Naive thymus-derived CD4-positive, alpha-beta T cell (primary cell): ENCODE measurements at regions not wholly inside any gene's neighbourhood (a gene's known extent, or its start where the extent isn't known, plus 50 kb on each side); places are given as distances from the start of the nearest gene placed in this dataset.

Experiments
- ATAC-seq: fragments of 150-1000 bp; cut with Tn5 transposase; 2 replicates; pipeline ENCODE4 v1.10.0; 2021; ENCODE audit warnings: mild to moderate bottlenecking, moderate library complexity
- CTCF ChIA-PET: fragments of 350-600 bp; sonication (Branson Sonifier 250); formaldehyde crosslinking; loops from one replicate; lab custom pipeline; 2021; ENCODE audit warnings: antibody characterized with exemption; lab: Charles Lee
- POLR2A ChIA-PET: fragments of 350-600 bp; sonication (Branson Sonifier 250); formaldehyde crosslinking; loops from one replicate; lab custom pipeline; 2021; ENCODE audit warnings: antibody characterized with exemption, inconsistent platforms; lab: Charles Lee
- DNase-seq, 9 donors: peaks; one replicate each; pipeline versions ENCODE4 v3.0.0 to v3.0.0-alpha.2; 2020 to 2022; ENCODE audit warnings: mixed read lengths in 1 of 9
- H3K27ac ChIP-seq: one replicate; pipeline ENCODE4 v1.7.0; 2013; ENCODE audit warnings: mild to moderate bottlenecking, low read depth, low read length, moderate library complexity
- H3K27me3 ChIP-seq, 2 donors: one replicate each; pipeline ENCODE4 v1.7.0; 2013; ENCODE audit warnings: low read length in 2 of 2, mild to moderate bottlenecking in 2 of 2, moderate library complexity in 2 of 2; ENCODE audit not compliant: control insufficient read depth in 2 of 2, insufficient read depth in 2 of 2
- H3K36me3 ChIP-seq, 3 experiments: 1 replicate in 2 of 3; 2 replicates in 1 of 3; pipeline ENCODE4 v1.7.0; 2013; ENCODE audit warnings: low read length in 3 of 3, mild to moderate bottlenecking in 3 of 3, moderate library complexity in 1 of 3; ENCODE audit not compliant: insufficient read depth in 3 of 3, control insufficient read depth in 2 of 3
- H3K4me1 ChIP-seq, 2 donors: one replicate each; pipeline ENCODE4 v1.7.0; 2013; ENCODE audit warnings: low read length in 2 of 2, mild to moderate bottlenecking in 2 of 2, moderate library complexity in 1 of 2; ENCODE audit not compliant: control insufficient read depth in 2 of 2, insufficient read depth in 2 of 2
- H3K4me3 ChIP-seq: 2 replicates; pipeline ENCODE4 v1.7.0; 2013; ENCODE audit warnings: mild to moderate bottlenecking, low read length
- H3K9me3 ChIP-seq, 3 experiments: 1 replicate in 2 of 3; 2 replicates in 1 of 3; pipeline ENCODE4 v1.7.0; 2013; ENCODE audit warnings: low read length in 3 of 3; ENCODE audit not compliant: control insufficient read depth in 2 of 3
- H3K27ac Mint-ChIP-seq, 9 donors: one replicate each; pipeline ENCODE4 v1.8.0; 2020 to 2022; ENCODE audit warnings: mixed read lengths in 9 of 9, mild to moderate bottlenecking in 8 of 9, moderate library complexity in 5 of 9, inconsistent platforms in 2 of 9
- H3K27me3 Mint-ChIP-seq, 5 donors: one replicate each; pipeline ENCODE4 v1.8.0; 2021 to 2022; ENCODE audit warnings: mixed read lengths in 5 of 5, mild to moderate bottlenecking in 1 of 5
- H3K36me3 Mint-ChIP-seq, 5 donors: one replicate each; pipeline ENCODE4 v1.8.0; 2020 to 2022; ENCODE audit warnings: mixed read lengths in 5 of 5, mild to moderate bottlenecking in 3 of 5, inconsistent platforms in 1 of 5
- H3K4me1 Mint-ChIP-seq, 7 donors: one replicate each; pipeline ENCODE4 v1.8.0; 2020 to 2022; ENCODE audit warnings: mixed read lengths in 7 of 7, mild to moderate bottlenecking in 3 of 7, inconsistent platforms in 1 of 7
- H3K4me3 Mint-ChIP-seq, 10 donors: one replicate each; pipeline ENCODE4 v1.8.0; 2020 to 2022; ENCODE audit warnings: mild to moderate bottlenecking in 10 of 10, mixed read lengths in 10 of 10, moderate library complexity in 6 of 10, inconsistent platforms in 2 of 10
- H3K9me3 Mint-ChIP-seq, 11 donors: one replicate each; pipeline ENCODE4 v1.8.0; 2020 to 2022; ENCODE audit warnings: mixed read lengths in 11 of 11, mild to moderate bottlenecking in 4 of 11, inconsistent platforms in 1 of 11, moderate library complexity in 1 of 11
- intact Hi-C, 2 donors: fragments of 100-400 bp; cut with micrococcal nuclease; formaldehyde crosslinking; loops; one replicate each; pipeline ENCODE4 v1.15.1; 2023

DNA sequence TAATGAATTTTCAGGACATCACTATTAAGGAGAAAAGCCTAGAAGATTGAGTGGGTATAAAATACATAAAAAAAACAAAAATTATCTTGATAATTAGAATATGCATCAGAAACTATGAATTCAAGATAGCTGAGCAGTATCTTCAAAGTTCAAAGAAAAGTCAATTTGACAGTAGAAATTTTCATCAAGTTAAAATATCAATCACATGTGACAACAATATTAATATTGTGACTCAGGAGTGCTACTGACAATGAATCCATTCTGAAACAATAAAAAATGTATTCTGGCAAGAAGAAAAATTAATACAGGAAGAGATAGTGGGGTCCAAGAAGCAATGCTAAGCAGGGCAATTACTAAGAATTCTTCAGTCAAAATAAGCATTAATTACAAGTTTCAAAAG, 151.9 kb upstream of the GLRA2 start:
- ATAC-seq: no peak
- H3K9me3 Mint-ChIP-seq: peaks cover 0 to 16% (median 0%) of the 10 kb centered on the region in 11 donors
- H3K4me1 ChIP-seq: no peaks in the 10 kb centered on the region

DNA sequence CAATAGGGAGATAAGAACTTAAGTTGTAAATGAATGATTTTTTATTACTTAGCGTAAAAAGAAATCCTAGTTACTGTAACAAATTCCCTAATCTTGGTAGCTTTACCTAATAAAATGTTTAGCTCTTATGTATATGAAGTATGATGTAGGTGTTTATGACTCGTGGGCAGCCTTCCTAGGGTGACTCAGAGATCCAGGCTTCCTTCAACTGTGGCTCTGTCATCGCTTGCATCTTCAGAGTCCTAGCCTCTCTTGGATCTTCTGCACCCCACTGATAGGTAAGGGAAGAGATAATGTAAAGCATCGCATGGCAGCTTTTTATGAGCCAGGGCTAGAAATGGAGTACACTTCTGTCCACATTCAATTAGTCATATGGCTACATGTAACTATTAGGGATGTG, 165.6 kb upstream of the GLRA2 start:
- no peak overlapping the region for H3K27ac Mint-ChIP-seq

More for the DNA sequence above, 151.9 kb upstream of the GLRA2 start:
- ChIA-PET CTCF (no interaction called here), POLR2A (no interaction called here)
- H3K27me3 Mint-ChIP-seq: no peaks in the 10 kb centered on the region
- no peaks in the 10 kb centered on the region for H3K4me1 Mint-ChIP-seq
- intact Hi-C loops: no loop called here
- no peaks in the 10 kb centered on the region for H3K27me3 ChIP-seq
- H3K4me3 Mint-ChIP-seq: no peak overlapping the region
- H3K36me3 Mint-ChIP-seq: no peaks in the 10 kb centered on the region
- H3K27ac ChIP-seq: no peak overlapping the region
- H3K4me3 ChIP-seq: no peak overlapping the region
- H3K27ac Mint-ChIP-seq: no peak overlapping the region
- H3K9me3 ChIP-seq: no peaks in the 10 kb centered on the region
- no peaks in the 10 kb centered on the region for H3K36me3 ChIP-seq
- DNase-seq: no peak

DNA sequence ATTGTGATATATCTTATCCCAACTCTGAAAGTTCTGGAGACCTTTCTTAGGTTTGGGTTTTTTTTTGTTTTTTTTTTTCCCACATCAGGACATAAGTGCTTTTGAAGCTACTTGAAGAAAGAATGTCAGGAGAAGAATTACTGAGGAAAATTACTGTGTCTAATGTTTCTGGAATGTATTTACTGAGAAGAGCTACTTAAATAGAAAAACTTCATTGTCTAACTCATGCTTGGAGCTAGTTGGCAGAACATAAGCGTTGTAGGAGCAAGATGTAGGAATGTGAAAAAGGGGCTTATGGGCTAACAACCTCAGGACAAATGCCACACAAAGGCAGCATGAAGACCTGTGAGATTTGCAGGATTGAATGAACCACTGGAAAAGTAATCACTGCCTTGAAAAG, 166.6 kb upstream of the GLRA2 start:
- CTCF ChIA-PET: interaction anchor here (0.6 kb wide), 1 partner anchor 844 kb away, joined by 3 read pairs; no protein-coding TSS in a partner anchor
- Mint-ChIP-seq H3K27ac (no peak overlapping the region), H3K4me1 (no peaks in the 10 kb centered on the region), H3K4me3 (no peak overlapping the region), H3K36me3 (no peaks in the 10 kb centered on the region), H3K9me3 (peaks cover 0 to 3% (median 0%) of the 10 kb centered on the region in 11 donors), H3K27me3 (no peaks in the 10 kb centered on the region)
- intact Hi-C loops: no loop called here
- Histone ChIP-seq H3K27ac (no peak overlapping the region), H3K36me3 (no peaks in the 10 kb centered on the region), H3K4me1 (no peaks in the 10 kb centered on the region), H3K4me3 (no peak overlapping the region), H3K27me3 (no peaks in the 10 kb centered on the region), H3K9me3 (no peaks in the 10 kb centered on the region)
- DNase-seq (no peak), ATAC-seq (no peak)
- POLR2A ChIA-PET: no interaction called here

More for the DNA sequence above, 165.6 kb upstream of the GLRA2 start:
- ChIA-PET CTCF (no interaction called here), POLR2A (no interaction called here)
- H3K36me3 ChIP-seq: no peaks in the 10 kb centered on the region
- Mint-ChIP-seq H3K9me3 (peaks cover 0 to 6% (median 0%) of the 10 kb centered on the region in 11 donors), H3K27me3 (no peaks in the 10 kb centered on the region), H3K4me1 (no peaks in the 10 kb centered on the region), H3K4me3 (no peak overlapping the region), H3K36me3 (no peaks in the 10 kb centered on the region)
- intact Hi-C loops: no loop called here
- no peaks in the 10 kb centered on the region for H3K9me3 ChIP-seq
- no peak for DNase-seq
- ATAC-seq: no peak
- no peaks in the 10 kb centered on the region for H3K27me3 ChIP-seq
- H3K4me1 ChIP-seq: no peaks in the 10 kb centered on the region
- no peak overlapping the region for H3K27ac ChIP-seq
- no peak overlapping the region for H3K4me3 ChIP-seq

DNA sequence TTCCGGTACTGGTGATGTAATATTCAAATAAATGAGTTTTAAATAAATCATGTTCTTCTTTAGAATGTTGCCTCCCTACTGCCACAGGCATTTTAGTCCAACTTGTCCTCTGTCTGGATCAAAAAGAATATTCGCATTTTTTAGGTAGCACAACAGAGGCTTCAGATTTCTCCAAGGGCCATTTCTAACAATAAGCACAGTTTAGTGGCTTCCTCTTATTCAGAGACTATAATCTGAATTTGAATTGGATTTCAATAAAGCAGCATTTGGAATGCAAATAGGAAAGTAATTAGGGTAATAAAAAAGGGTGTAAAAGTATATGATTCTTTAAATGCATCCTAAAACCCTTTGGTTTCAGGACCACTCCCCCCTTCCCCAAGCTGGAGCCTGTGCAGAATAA, 167.9 kb upstream of the GLRA2 start:
- intact Hi-C loops: no loop called here
- H3K9me3 Mint-ChIP-seq: peaks cover 0 to 5% (median 0%) of the 10 kb centered on the region in 11 donors

DNA sequence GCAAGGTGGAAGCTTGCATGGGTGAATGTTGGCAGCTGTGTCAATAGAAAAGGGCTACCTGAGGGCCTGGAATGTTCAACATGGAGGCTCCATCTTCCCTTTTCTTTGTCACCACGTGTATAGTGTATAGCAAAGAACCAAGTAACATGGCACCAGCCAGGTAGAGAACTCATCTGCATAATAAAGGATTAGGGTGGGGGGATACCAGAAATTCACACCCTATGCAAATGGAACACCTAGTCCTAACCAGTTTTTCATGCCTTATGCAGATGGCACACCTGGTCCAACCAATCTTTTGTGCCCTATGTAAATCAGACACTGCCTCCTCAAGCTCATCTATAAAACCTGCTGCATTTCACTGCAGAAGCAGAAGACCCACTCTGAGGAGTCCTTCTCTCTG, 169.6 kb upstream of the GLRA2 start:
- no peaks in the 10 kb centered on the region for H3K27me3 ChIP-seq
- no peaks in the 10 kb centered on the region for H3K36me3 ChIP-seq
- H3K36me3 Mint-ChIP-seq: no peaks in the 10 kb centered on the region
- no peaks in the 10 kb centered on the region for H3K9me3 ChIP-seq
- peaks cover 0 to 5% (median 0%) of the 10 kb centered on the region in 5 donors for H3K27me3 Mint-ChIP-seq
- intact Hi-C loops: no loop called here
- H3K4me1 ChIP-seq: no peaks in the 10 kb centered on the region
- CTCF ChIA-PET: no interaction called here
- H3K4me3 ChIP-seq: no peak overlapping the region
- H3K4me3 Mint-ChIP-seq: no peak overlapping the region
- ATAC-seq (no peak), DNase-seq (no peak)
- no peak overlapping the region for H3K27ac ChIP-seq
- POLR2A ChIA-PET: no interaction called here
- H3K27ac Mint-ChIP-seq: no peak overlapping the region
- peaks cover 0 to 5% (median 0%) of the 10 kb centered on the region in 11 donors for H3K9me3 Mint-ChIP-seq
- H3K4me1 Mint-ChIP-seq: no peaks in the 10 kb centered on the region

More for the DNA sequence above, 167.9 kb upstream of the GLRA2 start:
- no peak overlapping the region for H3K27ac Mint-ChIP-seq
- H3K36me3 Mint-ChIP-seq: no peaks in the 10 kb centered on the region
- H3K4me3 Mint-ChIP-seq: no peak overlapping the region
- Histone ChIP-seq H3K9me3 (no peaks in the 10 kb centered on the region), H3K36me3 (no peaks in the 10 kb centered on the region), H3K4me3 (no peak overlapping the region), H3K27ac (no peak overlapping the region), H3K4me1 (no peaks in the 10 kb centered on the region), H3K27me3 (no peaks in the 10 kb centered on the region)
- no peaks in the 10 kb centered on the region for H3K4me1 Mint-ChIP-seq
- ATAC-seq: no peak
- no peak for DNase-seq
- CTCF ChIA-PET: no interaction called here
- POLR2A ChIA-PET: no interaction called here
- peaks cover 0 to 5% (median 0%) of the 10 kb centered on the region in 5 donors for H3K27me3 Mint-ChIP-seq

DNA sequence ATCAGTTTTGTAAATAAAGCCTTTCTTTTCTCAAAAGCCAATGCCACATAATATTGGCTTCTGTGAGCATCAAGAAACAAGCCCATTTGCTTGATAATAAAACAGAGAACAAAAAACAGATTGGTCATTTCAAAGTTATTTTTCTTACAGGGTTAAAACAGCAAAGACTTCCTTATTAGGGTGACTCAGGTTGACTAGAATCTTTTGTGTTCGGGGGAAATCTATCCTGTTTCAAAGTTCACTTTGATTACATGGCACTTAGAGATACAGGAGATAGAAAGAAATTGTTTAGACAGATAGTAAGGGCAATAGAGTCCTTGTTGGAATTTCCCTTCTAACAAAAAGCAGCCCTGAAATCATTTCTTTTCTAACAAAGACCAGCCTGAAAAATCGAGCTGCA, 170.0 kb upstream of the GLRA2 start:
- no peak overlapping the region for H3K4me3 ChIP-seq
- H3K4me1 Mint-ChIP-seq: no peaks in the 10 kb centered on the region
- H3K27ac ChIP-seq: no peak overlapping the region
- no peaks in the 10 kb centered on the region for H3K36me3 ChIP-seq
- ATAC-seq (no peak), DNase-seq (no peak)
- H3K27me3 Mint-ChIP-seq: peaks cover 0 to 5% (median 0%) of the 10 kb centered on the region in 5 donors
- ChIA-PET POLR2A (no interaction called here), CTCF (no interaction called here)
- intact Hi-C loops: no loop called here
- no peak overlapping the region for H3K27ac Mint-ChIP-seq
- H3K9me3 Mint-ChIP-seq: peaks cover 0 to 5% (median 0%) of the 10 kb centered on the region in 11 donors
- H3K4me1 ChIP-seq: no peaks in the 10 kb centered on the region
- no peaks in the 10 kb centered on the region for H3K27me3 ChIP-seq
- H3K4me3 Mint-ChIP-seq: no peak overlapping the region
- no peaks in the 10 kb centered on the region for H3K9me3 ChIP-seq
- H3K36me3 Mint-ChIP-seq: no peaks in the 10 kb centered on the region

DNA sequence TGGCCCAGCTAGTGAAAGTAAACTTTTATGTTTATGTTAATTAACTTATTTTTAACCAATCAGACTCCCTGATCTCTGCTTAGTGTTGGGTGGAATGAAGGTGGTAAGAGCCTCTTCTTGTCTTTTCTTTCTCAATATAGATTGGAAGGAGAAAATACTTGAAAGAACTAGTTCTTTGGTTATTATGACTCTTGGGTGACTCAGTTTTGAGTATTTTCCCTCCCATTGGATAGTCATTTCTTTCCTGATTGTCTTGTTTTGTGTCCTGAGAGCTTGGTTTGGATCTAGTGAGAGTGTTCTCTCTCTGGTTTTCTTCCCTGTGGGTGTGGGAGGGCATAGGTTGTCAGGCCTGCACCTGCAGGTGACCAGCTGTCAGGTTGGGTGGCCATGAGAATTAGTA, 172.0 kb upstream of the GLRA2 start:
- ChIA-PET POLR2A (no interaction called here), CTCF (no interaction called here)
- ATAC-seq: no peak
- H3K4me3 ChIP-seq: no peak overlapping the region
- Mint-ChIP-seq H3K4me1 (no peaks in the 10 kb centered on the region), H3K9me3 (peaks cover 0 to 5% (median 1%) of the 10 kb centered on the region in 11 donors), H3K36me3 (no peaks in the 10 kb centered on the region), H3K27ac (peak overlapping the region in 1 of 9 donors; percentile 68), H3K27me3 (peaks cover 0 to 5% (median 0%) of the 10 kb centered on the region in 5 donors), H3K4me3 (no peak overlapping the region)
- H3K27ac ChIP-seq: no peak overlapping the region
- intact Hi-C loops: no loop called here
- no peaks in the 10 kb centered on the region for H3K27me3 ChIP-seq
- H3K4me1 ChIP-seq: no peaks in the 10 kb centered on the region
- no peaks in the 10 kb centered on the region for H3K9me3 ChIP-seq
- H3K36me3 ChIP-seq: no peaks in the 10 kb centered on the region
- DNase-seq: no peak
